ENCODE measurements at regions not wholly inside any gene's neighbourhood (a gene's known extent, or its start where the extent isn't known, plus 50 kb on each side); places are given as distances from the start of the nearest gene placed in this dataset.
"Not testable (repeated sequence)": the region's sequence is repeated elsewhere in the genome, so short reads cannot be mapped to it uniquely, and the experiment has no call there.

DNA sequence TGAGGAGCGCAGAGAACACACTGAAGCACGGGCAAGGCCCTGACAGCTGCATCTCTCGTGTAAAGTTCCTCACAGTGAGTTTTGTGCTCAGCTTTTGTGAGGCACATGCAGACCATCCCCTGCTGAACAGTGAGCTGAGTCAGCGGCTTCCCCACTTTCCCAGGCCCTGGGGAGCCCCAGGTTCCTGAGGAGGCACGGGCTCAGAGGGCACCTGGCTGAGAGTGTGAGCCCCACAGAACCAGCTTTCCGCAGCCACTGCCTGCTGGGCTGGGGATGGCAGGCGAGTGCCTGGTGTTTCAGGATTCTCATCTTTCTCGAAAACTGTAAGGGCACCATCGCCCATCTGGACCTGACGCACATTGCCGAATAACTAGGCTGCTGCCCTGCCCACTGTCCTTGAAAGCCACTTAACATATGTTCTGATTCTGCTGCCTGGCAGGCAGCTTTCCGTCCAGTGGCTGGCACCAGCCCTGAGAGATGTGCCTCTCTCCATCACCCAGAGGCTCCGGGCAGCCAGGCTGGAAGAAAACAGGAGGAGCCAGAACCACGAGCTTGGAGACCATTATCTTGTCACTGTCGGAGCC is 266.7 kb upstream of the FOXF1 start:
- DNase-seq: no peak

DNA sequence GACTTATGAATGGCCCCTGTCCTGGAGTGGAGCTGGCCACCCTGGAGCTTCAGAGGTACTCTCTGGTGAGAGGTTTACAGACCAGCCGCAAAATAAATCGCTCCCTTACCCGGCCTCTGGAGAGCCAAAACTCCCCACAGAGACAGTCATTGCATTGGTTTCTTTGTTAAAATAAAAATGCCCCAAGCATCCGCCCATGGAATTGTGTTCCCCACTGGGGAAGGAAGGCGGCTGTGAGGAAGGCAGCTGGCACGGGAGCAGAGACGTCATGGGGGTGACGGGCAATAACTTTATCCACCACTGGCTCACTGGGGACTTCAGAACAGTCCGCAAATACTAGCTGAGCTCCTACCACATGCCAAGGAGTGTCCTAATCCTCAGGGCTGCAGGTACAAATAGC is 266.2 kb upstream of the FOXF1 start:
- DNase-seq: no peak

- DNase-seq: no peak
Observed at GRCh38 chr16:86244936-86245335, 265.4 kb upstream of the FOXF1 start.

DNA sequence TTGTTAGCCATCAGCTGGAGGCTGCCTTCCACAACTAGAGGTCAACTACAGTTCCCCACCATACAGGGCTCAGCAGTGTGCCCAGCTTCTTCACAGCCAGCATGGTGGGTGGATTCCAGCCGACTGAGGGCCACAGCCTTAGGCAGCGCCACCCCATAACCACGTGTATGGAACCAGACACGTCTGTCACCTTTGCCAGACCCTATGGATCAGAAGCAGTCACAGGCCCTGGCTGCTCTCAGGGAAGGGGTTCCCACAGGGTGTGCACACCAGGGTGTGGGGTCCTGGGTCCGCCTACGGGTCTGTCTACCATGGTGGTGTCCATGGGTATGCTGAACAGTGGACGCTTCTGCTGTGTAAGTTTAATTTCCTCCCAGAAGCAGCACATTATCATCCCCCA is 265.0 kb upstream of the FOXF1 start:
- no peak for DNase-seq

DNA sequence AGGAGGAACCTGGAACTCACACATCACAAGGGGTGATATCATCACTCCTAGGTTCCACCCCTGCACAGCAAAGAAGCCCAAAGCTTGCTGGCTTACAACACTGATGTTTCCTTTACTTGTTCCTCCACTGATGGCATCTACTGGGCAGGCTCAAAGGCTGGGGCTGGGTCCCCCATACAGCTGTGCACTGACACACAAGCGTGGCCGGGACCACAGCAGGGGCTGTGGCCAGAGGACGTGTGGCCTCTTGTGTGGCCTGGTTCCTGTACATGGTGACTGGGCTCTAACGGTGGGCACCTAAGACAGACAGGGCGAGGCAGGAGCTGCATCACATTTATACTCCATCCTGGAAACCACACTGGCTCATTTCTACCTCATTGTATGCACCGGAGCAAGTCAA is 264.4 kb upstream of the FOXF1 start:
- DNase-seq: no peak

- no peak for DNase-seq
Observed at GRCh38 chr16:86248310-86248905, 261.9 kb upstream of the FOXF1 start.

GRCh38 chr16:86249631-86250030 is 260.7 kb upstream of the FOXF1 start:
- no peak for DNase-seq

DNA sequence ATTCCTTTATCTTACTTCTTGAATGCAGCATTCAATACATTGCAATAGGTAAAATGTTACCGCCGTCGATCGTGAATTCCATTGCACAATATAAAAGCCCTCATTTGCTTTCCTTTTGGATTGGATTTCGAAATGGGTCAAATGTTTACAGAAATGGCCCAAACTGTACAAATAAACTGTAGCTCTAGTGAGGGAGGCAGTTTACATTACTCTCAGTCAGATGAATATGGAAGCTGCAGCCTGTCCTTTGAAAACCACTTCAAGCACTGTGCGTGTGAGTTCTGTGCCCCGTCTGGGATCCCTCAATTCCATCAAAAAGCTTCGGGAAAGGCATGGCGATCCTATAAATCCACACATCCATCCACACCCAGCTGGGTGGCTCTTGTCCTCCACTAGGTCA is 258.6 kb upstream of the FOXF1 start:
- no peak for DNase-seq

- DNase-seq: no peak
Observed at GRCh38 chr16:86252596-86252995, 257.7 kb upstream of the FOXF1 start.

DNA sequence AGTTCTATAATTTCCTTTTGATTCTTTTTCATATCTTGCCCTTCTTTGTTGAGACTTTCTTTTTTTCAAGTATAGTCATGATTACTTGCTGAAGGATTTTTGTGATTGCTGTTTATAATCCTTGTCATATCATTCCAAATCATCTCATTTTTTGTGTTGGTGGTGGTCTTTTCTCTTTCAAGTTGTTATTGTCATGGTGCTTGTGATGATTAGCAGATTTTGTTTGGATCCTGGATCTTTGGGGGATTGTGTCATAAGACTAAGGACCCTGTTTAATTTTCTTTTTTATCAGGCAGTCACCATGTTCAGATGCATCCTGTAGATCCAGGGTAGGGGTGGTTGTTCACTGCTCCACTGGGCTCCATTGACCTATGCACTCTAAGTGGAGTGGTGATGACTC is 254.4 kb upstream of the FOXF1 start:
- no peak for DNase-seq

DNA sequence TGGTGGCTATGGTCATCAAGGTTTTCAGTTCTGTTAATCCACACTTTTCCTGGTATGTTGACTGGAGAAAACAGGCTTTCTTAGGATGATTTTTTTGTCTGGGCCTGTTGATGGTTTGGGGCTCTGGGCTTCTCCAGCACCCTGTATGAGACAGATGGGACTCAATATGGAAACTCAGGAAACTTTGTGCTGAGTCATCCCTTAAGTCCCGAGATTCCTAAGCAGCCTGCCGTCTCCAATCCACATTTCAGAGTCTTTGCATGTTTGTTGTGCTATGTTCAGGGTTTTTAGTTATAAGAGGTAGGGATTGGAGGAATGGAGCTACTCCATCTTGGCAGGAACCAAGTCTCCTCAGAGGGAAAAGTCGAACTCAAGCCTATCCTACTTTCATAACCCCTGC is 253.3 kb upstream of the FOXF1 start:
- DNase-seq: no peak

DNA sequence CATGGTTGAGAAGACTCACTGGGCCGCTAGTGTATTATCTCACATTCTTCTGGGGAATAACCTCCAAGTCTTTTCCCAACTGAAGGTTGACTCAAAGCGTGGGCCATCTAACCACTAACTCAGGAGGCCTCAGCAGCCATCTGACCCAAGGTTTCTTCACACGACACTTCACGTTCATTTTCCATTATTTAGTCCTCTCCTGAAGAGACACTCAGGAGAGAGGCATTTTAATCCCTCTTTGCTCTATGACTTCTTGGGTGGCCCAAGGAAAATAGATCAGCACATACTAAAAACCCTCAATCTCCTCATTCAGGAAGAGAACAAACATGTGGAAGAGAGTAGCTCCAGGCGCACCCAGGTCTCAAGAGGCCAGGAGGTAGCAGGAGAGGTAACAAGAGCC is 252.8 kb upstream of the FOXF1 start:
- no peak for DNase-seq

- no peak for DNase-seq
Observed at GRCh38 chr16:86258713-86259112, 251.6 kb upstream of the FOXF1 start.

- no peak for DNase-seq
Observed at GRCh38 chr16:86259499-86259898, 250.8 kb upstream of the FOXF1 start.

DNA sequence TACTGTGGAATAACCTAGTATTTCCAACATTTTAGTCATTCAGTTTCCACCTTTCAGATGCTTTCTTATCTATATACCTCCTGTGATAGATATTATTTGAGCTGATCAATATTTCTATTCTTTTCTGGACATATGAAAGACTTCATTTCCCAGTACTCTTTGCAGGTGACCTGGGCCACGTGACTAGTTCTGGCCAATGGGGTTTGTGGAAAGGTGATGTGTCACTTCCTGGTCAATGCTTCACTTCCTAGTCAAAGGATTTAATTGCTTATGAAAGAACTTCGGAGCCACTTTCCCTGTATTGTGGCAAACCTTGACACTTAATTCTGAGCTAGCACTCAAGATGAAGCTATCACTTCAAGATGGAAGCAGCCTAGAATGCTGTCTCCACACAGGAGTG is 248.9 kb upstream of the FOXF1 start:
- no peak for DNase-seq

GRCh38 chr16:86267657-86268056 is 242.7 kb upstream of the FOXF1 start:
- DNase-seq: not testable (repeated sequence)

DNA sequence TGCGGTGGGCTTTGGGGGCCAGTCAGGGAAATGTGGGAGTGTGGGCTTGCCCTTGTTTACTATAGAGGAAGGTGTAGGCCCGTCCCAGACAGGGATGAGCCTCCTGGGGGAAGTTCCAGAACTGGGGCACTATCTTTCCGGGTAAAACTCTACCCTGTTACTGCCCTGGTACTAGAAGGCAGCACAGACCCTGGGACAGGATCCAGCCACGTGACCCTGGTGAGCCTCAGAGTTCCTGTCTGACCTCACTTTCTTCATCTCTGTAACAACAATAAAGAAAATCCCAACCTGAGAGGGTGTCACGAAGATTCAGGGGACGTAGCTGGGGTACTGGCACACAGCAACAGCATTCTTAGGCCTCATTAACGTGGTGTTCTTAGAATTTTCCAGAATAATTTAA is 239.6 kb upstream of the FOXF1 start:
- no peak for DNase-seq

GRCh38 chr16:86272744-86273143 is 237.6 kb upstream of the FOXF1 start:
- DNase-seq: no peak

- DNase-seq: no peak
Observed at GRCh38 chr16:86277221-86277620, 233.1 kb upstream of the FOXF1 start.

GRCh38 chr16:86277859-86278258 is 232.5 kb upstream of the FOXF1 start:
- not testable (repeated sequence) for DNase-seq

DNA sequence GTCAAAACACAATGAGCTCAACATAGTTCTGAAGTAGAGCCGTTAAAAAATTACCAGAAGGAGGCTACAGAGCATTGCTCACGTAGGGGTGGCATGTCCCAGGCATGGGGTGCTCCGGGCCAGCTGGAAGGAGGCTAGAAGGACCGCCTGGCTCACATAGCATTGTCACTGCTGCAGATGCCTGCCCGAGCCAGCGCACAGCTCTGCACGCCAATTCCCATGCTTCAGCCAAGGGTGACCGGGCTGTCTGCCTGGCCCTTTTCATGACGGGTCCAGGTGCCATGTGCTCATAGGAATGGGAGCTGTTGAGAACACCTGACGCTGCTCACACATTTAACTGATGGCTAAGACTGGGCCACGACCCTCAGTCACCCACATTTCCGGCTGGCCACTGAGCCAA is 228.9 kb upstream of the FOXF1 start:
- no peak for DNase-seq

DNA sequence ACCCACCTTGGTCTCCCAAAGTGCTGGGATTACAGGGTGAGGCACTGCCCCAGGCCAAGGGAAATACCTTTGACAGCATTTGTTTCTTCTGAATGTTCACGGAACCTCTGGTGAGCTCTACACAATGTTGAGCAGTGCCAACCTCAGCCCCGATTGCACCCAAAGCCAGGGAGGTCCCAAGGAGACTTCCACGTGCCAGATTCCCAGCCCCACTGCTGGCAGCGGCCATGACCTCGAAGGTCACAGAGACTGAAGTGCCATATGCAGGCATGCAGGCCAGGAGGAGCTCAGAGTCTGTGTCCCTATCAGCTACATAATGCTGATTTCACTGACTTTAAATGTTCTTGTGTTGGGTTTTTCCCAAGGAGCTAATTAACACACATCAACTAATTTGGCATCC is 226.4 kb upstream of the FOXF1 start:
- no peak for DNase-seq

- no peak for DNase-seq
Observed at GRCh38 chr16:86285421-86285820, 224.9 kb upstream of the FOXF1 start.

GRCh38 chr16:86285938-86286921 is 224.1 kb upstream of the FOXF1 start:
- no peak for DNase-seq
